22Rv1 (cell line): ENCODE measurements at regions not wholly inside any gene's neighbourhood (a gene's known extent, or its start where the extent isn't known, plus 50 kb on each side); places are given as distances from the start of the nearest gene placed in this dataset.

Source experiments
- H3K27ac ChIP-seq: fragments of 450-650 bp; 2 replicates; pipeline ENCODE4 v1.5.1; 2017
- ZFX ChIP-seq: fragments of 450-650 bp; IDR thresholded peaks from 2 replicates; pipeline ENCODE4 v1.6.1; 2017; ENCODE audit warnings: antibody characterized with exemption, borderline replicate concordance
- TF ChIP-seq, protein P1 (sequence below): fragments of 450-650 bp; IDR thresholded peaks from 2 replicates; pipeline ENCODE4 v1.5.1; 2017; ENCODE audit warnings: mild to moderate bottlenecking

DNA sequence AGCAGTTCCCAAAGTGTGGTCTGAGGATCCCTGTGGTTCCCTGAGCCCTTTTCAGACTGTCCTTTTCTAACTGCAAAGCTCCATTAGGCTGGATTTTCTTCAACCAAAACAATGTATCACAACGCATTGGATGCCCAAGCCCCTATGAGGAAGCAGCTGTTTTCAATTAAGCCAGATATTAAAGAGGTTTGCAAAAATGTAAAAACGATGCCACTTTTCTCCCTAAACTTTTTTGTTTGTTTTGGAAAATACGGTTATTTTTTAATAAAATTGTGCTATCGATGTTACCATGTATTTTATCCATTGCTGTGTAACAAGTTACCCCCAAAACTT lies 170.4 kb upstream of the BCOR start:
- no peak overlapping the region for H3K27ac ChIP-seq
- TF ChIP-seq, protein P1, sequence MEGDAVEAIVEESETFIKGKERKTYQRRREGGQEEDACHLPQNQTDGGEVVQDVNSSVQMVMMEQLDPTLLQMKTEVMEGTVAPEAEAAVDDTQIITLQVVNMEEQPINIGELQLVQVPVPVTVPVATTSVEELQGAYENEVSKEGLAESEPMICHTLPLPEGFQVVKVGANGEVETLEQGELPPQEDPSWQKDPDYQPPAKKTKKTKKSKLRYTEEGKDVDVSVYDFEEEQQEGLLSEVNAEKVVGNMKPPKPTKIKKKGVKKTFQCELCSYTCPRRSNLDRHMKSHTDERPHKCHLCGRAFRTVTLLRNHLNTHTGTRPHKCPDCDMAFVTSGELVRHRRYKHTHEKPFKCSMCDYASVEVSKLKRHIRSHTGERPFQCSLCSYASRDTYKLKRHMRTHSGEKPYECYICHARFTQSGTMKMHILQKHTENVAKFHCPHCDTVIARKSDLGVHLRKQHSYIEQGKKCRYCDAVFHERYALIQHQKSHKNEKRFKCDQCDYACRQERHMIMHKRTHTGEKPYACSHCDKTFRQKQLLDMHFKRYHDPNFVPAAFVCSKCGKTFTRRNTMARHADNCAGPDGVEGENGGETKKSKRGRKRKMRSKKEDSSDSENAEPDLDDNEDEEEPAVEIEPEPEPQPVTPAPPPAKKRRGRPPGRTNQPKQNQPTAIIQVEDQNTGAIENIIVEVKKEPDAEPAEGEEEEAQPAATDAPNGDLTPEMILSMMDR: no peak
- no peak for TF ChIP-seq ZFX

DNA sequence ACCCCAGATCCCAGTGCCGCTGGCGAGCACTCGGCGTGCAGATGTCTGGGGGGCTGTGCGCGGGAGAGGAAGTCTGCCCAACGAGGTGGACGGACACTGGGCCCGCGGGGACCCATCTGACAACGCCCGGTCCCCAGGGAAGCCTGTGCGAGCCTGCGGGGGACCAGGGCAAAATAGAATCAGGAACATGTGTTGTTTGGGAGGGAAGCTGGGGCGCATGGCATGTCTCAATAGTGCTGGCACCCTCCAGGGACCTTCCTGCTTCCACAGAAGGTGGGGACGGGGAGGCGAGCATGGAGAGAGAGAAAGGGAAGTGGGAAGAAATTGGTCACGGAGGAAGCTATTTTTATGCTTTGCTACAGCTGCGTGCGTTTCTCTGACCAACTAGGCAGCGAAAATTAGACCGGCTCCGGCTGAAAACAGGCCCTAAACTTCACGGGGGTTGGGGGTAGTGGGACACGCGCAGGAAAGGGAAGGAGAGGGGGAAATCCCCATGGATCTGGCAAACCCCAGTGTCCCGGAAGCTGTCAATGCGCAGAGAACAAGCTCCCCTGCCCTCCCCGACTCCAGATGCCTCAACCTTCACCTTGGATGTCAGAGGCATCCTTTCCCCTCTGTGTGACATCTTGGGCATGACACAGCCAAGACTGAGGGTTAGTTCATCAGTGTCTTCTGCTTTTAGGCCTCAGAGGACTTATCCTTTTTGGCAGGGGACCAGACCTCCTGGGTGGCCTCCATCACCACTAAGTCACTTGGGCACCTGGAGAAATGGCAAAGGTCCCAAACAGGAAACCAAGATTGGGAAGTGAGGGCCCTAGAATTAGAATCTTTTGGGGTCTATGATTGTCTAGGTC lies 169.8 kb upstream of the BCOR start:
- peak overlapping the region; percentile 70 for H3K27ac ChIP-seq
- no peak for TF ChIP-seq ZFX
- TF ChIP-seq, protein P1: peak; percentile 26

DNA sequence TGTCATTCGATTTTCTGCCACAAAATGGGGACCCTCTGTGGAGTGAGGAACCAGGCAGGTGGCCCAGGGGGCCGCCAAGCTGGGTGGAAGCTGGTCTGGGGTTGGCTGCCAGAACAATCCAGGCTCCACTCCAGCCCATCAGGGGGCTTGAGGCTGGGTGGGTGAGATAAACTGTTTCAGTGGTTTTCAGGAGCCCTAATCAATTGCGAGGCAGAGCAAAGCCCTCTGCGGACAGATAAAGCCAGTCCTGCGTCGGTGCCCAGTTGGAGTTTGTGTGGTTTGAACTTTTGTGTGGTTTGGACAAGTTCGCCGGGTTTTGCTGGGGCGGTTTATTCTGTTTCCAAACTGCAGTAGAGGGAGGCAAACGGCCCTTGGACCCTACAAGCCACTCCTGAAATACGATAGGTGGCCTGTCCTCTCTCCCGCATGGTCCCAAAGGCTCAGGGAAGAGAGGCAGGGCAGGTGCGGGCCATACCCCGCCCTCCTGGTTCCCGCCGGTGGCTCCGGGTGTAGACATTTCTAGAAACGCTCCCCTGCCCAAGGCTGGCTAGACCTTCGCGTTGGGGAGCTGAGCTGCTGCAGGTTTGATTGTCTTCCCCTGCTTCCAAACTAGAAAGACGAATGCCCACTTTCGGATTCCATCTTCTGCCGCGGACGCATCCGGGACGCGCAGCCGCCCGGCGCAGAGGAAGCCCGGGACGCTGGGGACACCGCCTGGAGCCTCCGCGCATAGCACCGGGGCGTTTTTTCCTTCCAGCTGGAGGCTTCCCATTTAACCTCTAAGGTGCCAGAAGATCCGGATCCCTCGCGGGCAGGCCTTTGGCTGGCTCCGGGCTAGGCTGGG lies 169.0 kb upstream of the BCOR start:
- TF ChIP-seq, protein P1: peak; percentile 73
- TF ChIP-seq ZFX: no peak
- H3K27ac ChIP-seq: peak overlapping the region; percentile 70

DNA sequence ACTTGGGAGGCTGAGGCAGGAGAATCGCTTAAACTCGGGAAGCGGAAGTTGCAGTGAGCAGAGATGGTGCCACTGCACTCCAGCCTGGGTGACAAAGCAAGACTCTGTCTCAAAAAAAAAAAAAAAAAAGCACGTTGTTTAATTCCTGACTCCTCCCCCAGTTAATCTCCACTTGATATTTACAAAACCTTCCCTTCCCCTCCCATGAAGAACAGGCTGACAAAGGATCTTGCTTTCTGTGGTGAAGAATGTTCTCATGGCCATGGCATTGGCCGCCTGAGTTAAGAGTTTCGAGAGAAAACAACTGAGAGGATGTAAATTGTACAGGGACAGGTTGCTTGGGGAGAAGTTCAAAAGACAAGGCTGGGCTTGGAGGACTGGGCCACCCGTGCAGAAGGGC lies 168.2 kb upstream of the BCOR start:
- peak overlapping the region; percentile 70 for H3K27ac ChIP-seq
- TF ChIP-seq ZFX: no peak
- TF ChIP-seq, protein P1: no peak

DNA sequence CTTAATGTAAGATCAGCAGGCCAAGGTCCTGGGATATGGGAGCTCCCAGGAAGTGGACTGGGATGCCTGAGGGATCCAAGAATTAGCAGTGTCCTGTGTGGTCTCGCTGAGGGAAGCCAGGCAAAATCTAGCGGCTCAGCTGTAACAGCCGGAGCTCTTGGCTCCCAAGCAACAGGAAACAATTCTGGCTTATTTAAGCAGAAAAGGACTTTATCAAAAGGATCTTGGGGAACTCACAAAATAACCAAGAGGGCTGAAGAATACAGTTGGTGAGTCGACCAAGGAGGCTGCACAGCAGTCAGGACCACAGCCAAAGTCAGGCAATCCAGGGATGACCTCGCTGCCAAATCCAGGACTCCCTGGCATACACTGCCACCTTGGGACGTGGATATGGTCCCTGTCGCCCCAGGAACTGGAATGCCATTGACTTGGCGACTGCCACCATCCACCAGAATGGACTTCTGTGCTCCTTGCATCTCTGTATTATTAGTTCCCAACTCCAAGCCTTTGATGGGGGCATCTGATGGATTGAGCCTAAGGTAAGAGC lies 165.3 kb upstream of the BCOR start:
- TF ChIP-seq ZFX: no peak
- TF ChIP-seq, protein P1: no peak
- H3K27ac ChIP-seq: no peak overlapping the region

DNA sequence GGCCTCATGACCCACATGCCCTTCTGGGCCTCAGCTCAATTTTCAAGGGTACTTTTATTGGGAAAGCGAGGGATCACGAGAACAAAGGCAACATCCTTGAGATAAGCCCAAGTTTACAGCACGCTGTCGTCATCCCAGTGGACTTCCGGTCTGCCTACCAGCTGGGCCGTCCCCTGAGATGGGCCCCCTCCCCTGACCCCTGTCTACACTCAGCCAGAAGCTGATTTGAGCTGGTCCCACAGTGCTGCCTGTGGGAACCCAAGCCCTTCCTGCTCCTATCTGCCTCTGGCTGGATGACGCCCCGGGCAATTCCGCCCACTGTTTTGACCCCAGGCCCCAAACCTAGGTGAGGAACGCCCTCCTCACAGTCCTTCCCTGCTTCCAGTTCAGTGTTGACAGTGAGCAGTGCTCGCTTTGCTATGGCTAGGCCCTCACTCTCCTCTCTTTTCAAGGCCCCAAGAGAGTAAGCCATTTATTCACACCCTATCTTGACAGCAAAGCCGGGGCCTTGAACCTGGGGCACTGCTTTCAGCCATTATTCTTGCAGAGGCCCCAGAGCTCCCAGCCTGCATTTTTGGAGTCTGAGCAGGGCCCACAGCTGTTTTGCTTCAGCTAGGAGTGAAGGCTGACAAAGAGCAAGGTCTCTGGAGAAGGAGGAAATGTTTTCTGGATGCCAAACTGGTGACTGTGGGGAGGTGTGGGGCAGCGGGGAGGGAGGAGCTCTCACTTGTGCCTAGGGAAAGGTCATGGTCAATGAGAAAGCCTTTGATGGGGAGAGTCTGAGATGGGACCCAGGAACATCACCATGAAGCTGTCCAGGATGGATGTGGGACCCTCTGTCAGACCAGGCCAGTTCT lies 164.6 kb upstream of the BCOR start:
- no peak for TF ChIP-seq ZFX
- TF ChIP-seq, protein P1: no peak
- H3K27ac ChIP-seq: no peak overlapping the region
